AG08395 (cell line): ENCODE measurements at regions not wholly inside any gene's neighbourhood (a gene's known extent, or its start where the extent isn't known, plus 50 kb on each side); places are given as distances from the start of the nearest gene placed in this dataset.

Experiments
- DNase-seq: peaks from one replicate; pipeline ENCODE4 v3.0.0; 2012; ENCODE audit warnings: mixed read lengths, low spot score

GRCh38 chr18:46346896-46347630 lies 242.9 kb downstream of the HAUS1 start:
- DNase-seq, result no peak

- no peak for DNase-seq
These were observed 246.5 kb downstream of the HAUS1 start for GRCh38 chr18:46350598-46351159.

GRCh38 chr18:46352520-46353250 lies 248.5 kb downstream of the HAUS1 start:
- DNase-seq, result no peak

DNA sequence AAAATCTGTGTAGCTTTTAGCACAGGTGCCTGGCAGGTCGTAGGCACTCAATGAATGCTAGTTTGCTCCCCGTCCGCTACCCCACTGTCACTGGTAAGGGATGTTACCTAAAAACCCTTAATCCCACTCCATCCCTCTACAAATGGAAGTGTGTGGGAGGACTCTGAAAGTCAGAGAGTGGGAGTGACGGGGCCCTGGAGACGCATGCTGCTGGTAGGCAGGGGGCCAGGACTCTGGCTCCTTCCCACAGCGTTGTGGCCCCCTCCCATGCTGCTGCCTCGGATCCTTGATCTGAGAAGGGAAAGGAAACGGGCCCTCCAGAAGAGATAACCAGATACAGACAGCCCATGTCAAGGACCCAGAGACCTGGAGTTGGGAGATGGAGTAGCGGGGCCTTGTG lies 249.3 kb downstream of the HAUS1 start:
- DNase-seq, result no peak

- no peak for DNase-seq
These were observed 252.3 kb downstream of the HAUS1 start for GRCh38 chr18:46356278-46357033.

GRCh38 chr18:46360102-46360699 lies 256.0 kb downstream of the HAUS1 start:
- no peak for DNase-seq

- no peak for DNase-seq
These were observed 256.7 kb downstream of the HAUS1 start for GRCh38 chr18:46360866-46361265.

DNA sequence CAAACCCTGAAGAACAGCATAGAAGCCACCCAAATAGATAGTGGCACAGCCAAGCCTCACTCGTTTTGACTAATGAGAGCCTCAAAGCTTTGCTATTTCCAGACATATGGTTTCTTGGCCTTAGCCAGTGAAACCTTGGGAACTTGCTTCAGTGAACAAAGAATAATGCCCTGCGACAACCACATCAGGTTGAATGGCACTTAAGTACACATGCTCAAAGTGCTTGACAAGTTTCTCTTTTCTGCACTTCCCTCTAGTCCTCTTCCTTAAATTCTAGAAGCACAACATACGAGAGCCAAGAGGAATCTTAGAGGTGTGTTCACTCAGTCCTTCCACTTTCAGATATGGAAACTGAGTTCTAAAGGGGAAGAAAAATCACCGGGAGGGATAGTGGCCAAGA lies 258.3 kb downstream of the HAUS1 start:
- no peak for DNase-seq

DNA sequence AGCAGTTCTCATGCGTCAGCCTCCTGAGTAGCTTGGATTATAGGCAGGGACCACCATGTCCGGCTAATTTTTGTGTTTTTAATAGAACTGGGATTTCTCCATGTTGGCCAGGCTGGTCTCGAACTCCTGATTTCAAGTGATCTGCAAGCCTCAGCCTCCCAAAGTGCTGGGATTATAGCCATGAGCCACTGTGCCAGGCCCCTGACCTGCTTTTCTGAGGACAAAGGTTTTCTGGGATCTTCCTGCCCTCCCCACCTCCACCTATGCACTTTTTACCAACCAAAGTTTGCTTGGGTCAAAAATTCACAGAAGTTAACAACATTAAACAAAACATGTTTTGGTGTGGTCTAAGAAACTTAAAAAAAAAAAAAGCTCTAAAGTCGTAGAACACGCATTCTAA lies 259.9 kb downstream of the HAUS1 start:
- DNase-seq, result no peak

- DNase-seq, result no peak
These were observed 262.0 kb downstream of the HAUS1 start for GRCh38 chr18:46366201-46366600.

- no peak for DNase-seq
These were observed 262.7 kb downstream of the HAUS1 start for GRCh38 chr18:46366751-46367376.

- no peak for DNase-seq
These were observed 265.1 kb downstream of the HAUS1 start for GRCh38 chr18:46369323-46369722.

DNA sequence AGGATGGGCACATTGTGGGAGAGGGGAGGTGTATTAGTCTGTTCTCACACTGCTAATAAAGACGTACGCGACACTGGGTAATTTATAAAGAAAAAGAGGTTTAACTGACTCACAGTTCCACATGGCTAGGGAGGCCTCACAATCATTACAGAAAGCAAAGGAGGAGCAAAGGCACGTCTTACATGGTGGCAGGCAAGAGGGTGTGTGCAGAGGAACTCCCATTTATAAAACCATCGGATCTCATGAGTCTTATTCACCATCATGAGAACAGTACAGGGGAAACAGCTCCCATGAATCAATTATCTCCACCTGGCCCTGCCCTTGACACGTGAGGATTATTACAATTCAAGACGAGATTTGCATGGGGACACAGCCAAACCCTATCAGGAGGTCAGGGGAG lies 266.7 kb downstream of the HAUS1 start:
- DNase-seq, result no peak

- DNase-seq, result no peak
These were observed 268.5 kb downstream of the HAUS1 start for GRCh38 chr18:46372670-46373069.

DNA sequence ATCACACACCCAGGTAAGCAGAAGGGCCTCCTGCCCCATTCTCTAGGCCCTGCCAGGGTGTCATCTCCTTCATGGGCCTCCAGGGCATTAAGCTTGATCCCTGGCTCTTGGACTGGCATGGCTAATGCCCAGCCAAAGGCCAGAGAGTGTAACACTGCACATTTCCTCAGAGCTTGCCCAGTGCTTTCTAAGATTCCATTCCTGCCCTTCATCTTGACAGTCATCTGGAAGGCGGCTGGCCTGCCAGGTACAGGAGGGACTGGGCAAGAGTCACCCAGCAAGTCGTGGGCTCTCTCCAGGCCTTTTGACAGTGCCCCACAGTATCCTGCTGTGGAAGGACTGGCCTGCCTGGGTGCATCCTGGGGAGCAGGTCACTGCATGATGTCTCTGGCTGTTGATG lies 268.9 kb downstream of the HAUS1 start:
- DNase-seq, result no peak

DNA sequence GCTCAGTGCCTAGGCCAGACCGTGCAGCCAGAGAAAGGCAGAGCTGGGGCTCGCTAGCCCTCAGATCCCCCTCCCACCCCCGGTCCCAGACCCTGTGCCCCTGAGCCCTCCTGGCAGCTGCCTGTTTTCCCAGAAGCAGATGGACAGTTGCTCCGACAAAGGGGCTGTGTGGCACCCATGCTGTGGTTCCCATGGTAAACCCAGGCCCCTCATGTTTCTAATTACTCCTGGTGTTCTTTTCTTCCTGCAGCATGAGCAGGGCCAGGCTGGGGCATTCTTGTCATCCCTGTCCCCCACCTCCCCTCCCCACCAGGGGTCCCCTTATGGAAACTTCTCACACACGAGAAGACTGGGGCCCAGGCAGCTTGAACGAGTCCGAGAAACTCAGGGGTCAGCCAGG lies 269.6 kb downstream of the HAUS1 start:
- no peak for DNase-seq

DNA sequence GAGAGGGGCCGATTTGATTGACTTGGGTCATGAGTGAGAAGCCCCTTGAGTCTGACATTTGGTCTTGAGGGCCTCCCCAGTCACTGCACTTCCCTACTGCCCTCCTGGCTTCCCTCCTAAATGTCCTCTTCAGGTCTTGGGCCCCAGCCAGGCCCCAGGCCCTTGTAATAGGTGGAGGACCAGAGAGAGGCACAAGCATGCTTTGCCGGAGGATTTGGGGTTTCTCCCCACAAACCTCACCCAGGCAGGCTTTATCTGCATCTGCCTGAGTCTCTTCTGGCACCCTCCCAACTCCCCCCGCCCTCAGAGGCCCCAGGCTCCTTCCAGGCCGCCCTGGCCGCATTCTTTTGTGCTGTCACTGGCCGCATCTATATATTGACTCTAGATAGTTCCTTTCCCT lies 270.7 kb downstream of the HAUS1 start:
- DNase-seq, result no peak

GRCh38 chr18:46377557-46377956 lies 273.4 kb downstream of the HAUS1 start:
- no peak for DNase-seq

DNA sequence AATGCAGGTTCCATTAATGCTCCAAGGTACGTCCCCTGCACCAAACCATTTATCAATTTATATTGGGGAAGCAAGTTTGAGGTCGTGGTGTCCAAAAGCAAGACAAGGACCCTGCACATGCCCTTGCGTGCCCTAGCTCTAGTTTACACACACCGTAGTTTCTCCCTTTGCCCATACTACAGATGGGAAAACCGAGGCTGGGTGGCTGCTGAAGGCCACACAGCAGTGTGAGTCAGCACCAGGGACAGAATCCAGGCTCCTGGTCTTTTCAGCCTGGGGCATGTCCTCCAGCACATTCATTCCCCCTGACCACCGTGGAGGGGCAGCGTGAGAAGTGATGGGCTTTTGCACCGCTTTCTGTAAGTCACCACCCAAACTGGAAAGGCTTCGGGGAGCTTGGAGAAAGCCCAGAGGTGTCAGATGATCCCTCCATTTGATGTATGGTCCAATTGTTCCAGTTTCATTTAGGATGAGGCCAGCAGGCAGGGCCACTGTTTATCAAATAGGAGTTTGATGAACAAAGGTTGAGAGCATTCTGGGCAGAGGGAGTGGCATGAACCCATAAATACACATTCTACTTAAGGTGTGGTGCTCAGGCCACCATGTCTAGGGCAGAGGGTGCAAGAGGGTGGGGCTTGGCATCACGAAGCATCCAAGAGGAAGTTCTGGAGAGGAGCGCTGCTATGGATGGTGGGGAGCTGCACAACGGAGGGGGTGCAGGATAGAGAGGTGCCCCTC lies 274.1 kb downstream of the HAUS1 start:
- DNase-seq, result no peak

GRCh38 chr18:46378864-46379207 lies 274.7 kb downstream of the HAUS1 start:
- no peak for DNase-seq

- DNase-seq, result no peak
These were observed 275.3 kb downstream of the HAUS1 start for GRCh38 chr18:46379323-46379950.
